ENCODE measurements at regions not wholly inside any gene's neighbourhood (a gene's known extent, or its start where the extent isn't known, plus 50 kb on each side); places are given as distances from the start of the nearest gene placed in this dataset.
"Not testable (repeated sequence)": the region's sequence is repeated elsewhere in the genome, so short reads cannot be mapped to it uniquely, and the experiment has no call there.

- DNase-seq, result no peak
These were observed 153.4 kb upstream of the SALL4 start for GRCh38 chr20:51955756-51956155.

- no peak for DNase-seq
These were observed 151.5 kb upstream of the SALL4 start for GRCh38 chr20:51953731-51954340.

DNA sequence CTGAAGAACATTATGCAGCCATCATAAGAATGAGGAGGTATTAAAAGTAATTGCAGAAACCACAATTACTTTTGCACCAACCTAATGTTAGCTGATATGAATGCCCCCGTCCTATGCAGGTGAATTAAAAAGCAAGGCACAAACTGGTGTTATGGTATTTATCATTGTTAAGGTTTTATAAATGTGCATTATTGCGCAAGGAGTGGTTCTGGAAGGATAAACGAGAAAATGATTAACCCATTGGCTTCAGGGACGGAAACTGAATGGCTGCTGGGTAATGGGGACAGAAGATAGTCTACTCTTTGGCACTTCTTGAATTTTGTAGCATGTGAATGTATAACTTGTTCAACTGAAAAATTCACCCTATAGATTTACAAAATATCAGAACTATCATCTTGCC lies 148.6 kb upstream of the SALL4 start:
- no peak for DNase-seq

GRCh38 chr20:51946586-51946985 lies 144.3 kb upstream of the SALL4 start:
- DNase-seq, result no peak

- no peak for DNase-seq
These were observed 143.6 kb upstream of the SALL4 start for GRCh38 chr20:51945881-51946280.

- DNase-seq, result no peak
These were observed 142.9 kb upstream of the SALL4 start for GRCh38 chr20:51945177-51945576.

DNA sequence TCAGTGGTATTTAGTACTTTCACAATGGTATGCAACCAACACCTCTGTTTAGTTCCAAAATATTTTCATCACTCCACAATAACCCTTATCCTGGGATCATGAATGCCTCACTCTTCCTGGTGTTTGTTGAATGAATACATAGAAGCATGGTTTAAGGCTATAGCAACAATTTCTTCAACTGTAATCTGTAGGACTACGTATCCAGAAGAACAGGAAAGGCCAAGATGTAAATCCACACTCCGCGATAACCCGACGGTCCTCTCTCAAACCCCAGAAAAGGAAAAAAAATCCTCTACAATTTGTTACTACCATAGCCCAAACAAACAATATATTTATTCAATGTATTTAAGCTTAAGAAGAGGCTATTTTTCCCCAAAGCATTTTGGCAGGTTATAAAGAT lies 141.4 kb upstream of the SALL4 start:
- no peak for DNase-seq

GRCh38 chr20:51943326-51943725 lies 141.0 kb upstream of the SALL4 start:
- DNase-seq, result not testable (repeated sequence)

GRCh38 chr20:51941503-51941902 lies 139.2 kb upstream of the SALL4 start:
- DNase-seq, result no peak

GRCh38 chr20:51939259-51939585 lies 136.9 kb upstream of the SALL4 start:
- DNase-seq, result no peak

GRCh38 chr20:51938559-51939258 lies 136.4 kb upstream of the SALL4 start:
- peak; percentile 38 to 78 for DNase-seq

DNA sequence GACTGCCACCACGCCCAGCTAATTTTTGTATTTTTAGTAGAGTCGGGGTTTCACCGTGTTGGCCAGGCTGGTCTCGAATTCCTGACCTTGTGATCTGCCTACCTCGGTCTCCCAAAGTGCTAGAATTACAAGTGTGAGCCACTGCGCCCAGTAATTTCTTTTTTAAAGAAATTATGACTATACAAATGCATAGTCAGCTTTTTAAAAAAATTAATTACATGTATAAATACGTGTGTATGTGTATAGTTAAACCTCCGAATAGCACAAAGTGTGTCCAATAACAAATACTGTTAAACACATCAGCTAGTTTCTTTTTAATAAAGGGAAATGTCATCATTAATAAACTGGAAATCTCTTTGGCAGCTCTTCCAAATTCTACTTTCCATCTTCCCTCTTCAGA lies 135.5 kb upstream of the SALL4 start:
- no peak for DNase-seq

DNA sequence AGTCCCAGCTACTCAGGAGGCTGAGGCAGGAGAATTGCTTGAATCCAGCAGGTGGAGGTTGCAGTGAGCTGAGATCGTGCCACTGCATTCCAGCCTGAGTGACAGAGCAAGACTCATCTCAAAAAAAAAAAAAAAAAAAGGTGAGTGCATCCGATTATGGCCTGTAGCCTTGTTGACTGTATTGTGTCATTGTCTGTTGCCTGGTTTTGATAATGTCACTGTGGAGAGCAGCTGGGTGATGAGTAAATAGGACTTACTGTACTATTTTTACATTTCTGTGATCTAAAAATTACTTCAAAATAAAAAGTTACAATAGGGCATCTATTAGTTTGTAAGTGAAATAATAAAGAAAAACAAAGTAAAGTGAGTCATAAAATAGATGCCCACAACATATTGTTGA lies 134.1 kb upstream of the SALL4 start:
- no peak for DNase-seq

GRCh38 chr20:51935003-51935358 lies 132.7 kb upstream of the SALL4 start:
- no peak for DNase-seq

GRCh38 chr20:51934301-51935002 lies 132.1 kb upstream of the SALL4 start:
- peak in 1 of 2 experiments; percentile 12 for DNase-seq

DNA sequence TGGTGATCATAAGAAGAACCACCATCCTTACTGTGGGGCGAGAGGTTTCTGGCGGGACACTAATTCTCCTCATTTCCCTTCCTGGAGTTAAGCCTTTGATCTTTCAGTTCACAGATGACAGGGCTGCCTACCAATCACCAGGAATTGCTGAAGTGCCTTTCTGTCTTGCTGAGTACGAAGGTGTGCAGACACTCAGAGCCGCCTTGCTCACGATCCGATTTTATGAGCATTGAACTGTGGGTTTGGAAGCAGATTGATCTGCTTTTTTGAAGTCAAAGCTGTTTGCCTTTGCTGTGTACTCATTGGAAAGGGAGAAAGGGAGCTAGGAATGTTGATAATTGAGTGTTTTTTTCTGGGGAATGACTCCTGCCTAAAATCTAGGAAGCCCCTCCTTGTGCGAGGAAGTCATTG lies 129.1 kb upstream of the SALL4 start:
- DNase-seq, result no peak

GRCh38 chr20:51930775-51931174 lies 128.5 kb upstream of the SALL4 start:
- peak in 1 of 2 experiments; percentile 70 for DNase-seq

- no peak for DNase-seq
These were observed 126.6 kb upstream of the SALL4 start for GRCh38 chr20:51928931-51929330.

DNA sequence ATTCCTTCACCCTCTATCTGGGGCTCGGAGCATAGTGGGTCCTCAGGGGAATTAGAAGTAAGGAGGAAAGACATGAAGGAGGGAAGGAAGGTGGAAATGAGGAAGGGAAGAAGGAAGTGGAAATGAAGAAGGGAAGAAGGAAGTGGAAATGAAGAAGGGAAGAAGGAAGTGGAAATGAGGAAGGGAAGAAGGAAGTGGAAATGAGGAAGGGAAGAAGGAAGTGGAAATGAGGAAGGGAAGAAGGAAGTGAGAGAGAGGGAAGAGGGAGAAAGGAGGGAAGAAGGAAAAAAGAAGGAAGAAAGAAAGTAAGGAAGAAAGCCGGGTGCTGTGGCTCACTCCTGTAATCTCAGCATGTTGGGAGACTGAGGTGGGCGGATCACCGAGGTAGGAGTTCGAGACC lies 125.6 kb upstream of the SALL4 start:
- DNase-seq, result not testable (repeated sequence)

DNA sequence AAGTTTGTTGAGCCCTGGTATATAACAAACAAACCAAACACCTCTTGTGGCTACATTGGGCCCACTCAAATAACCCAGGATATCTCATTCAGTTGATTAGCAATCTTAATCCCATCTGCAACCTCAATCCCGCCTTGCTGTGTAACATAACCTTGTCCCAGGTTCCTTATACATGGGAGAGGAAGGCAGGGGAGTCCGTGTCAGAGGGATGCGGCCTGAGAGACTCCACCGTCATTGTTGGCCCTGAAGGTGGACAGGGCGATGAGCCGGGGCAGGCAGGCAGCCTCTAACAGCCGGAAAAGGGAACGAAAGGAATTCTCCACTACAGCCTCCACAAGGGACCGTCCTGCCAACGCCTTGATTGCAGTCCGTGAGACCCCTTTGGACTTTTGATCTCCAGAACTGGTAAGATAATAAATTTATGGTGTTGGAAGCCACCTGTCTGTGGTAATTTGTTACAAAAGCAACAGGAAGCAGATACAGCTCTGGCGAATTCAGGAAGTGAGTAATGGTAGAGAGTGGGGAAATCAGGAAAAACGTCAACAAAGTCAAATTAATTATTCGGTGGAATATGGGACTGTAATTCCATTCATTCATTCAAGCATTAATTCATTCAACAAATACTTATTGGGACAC lies 124.5 kb upstream of the SALL4 start:
- DNase-seq, result no peak

GRCh38 chr20:51924509-51924908 lies 122.2 kb upstream of the SALL4 start:
- DNase-seq, result no peak

GRCh38 chr20:51923633-51924032 lies 121.3 kb upstream of the SALL4 start:
- no peak for DNase-seq

GRCh38 chr20:51922812-51923211 lies 120.5 kb upstream of the SALL4 start:
- DNase-seq, result not testable (repeated sequence)

GRCh38 chr20:51918561-51918960 lies 116.2 kb upstream of the SALL4 start:
- DNase-seq, result no peak

All from NCI-H446 (cell line).